CD4-positive, alpha-beta T cell (primary cell): ENCODE measurements at regions not wholly inside any gene's neighbourhood (a gene's known extent, or its start where the extent isn't known, plus 50 kb on each side); places are given as distances from the start of the nearest gene placed in this dataset.

Experiments used
- ATAC-seq: fragments of 200-7000 bp; cut with Tn5 transposase; one replicate; pipeline ENCODE4 v1.10.0; 2022; ENCODE audit warnings: mild to moderate bottlenecking; ENCODE audit not compliant: poor library complexity
- CTCF ChIA-PET: fragments of 350-600 bp; sonication (Branson Sonifier 250); formaldehyde crosslinking; loops from one replicate; lab custom pipeline; 2021; ENCODE audit warnings: antibody characterized with exemption, inconsistent platforms; lab: Charles Lee
- POLR2A ChIA-PET: fragments of 350-600 bp; sonication (Branson Sonifier 250); formaldehyde crosslinking; loops from one replicate; lab custom pipeline; 2021; ENCODE audit warnings: antibody characterized with exemption, inconsistent platforms; lab: Charles Lee
- DNase-seq, 14 experiments: peaks; one replicate each; pipeline ENCODE4 v3.0.0-alpha.2; 2013 to 2020; ENCODE audit warnings: mixed read lengths in 2 of 14
- H3K27ac ChIP-seq, 2 donors: one replicate each; pipeline versions ENCODE4 v1.5.1 to v1.7.0; 2013; ENCODE audit warnings: low read length in 2 of 2, low read depth in 1 of 2, mild to moderate bottlenecking in 1 of 2
- H3K27me3 ChIP-seq, 2 experiments: 1 replicate in 1 of 2; 2 replicates in 1 of 2; pipeline versions ENCODE4 v1.6.1 to v1.7.0; 2013; ENCODE audit warnings: low read length in 2 of 2, control low read depth in 1 of 2, mild to moderate bottlenecking in 1 of 2, moderate library complexity in 1 of 2; ENCODE audit not compliant: insufficient read depth in 2 of 2, control insufficient read depth in 1 of 2
- H3K36me3 ChIP-seq: one replicate; pipeline ENCODE4 v1.6.1; 2013; ENCODE audit warnings: low read length, control low read depth; ENCODE audit not compliant: insufficient read depth
- H3K4me1 ChIP-seq: one replicate; pipeline ENCODE4 v1.6.1; 2013; ENCODE audit warnings: low read length, control low read depth; ENCODE audit not compliant: insufficient read depth
- H3K4me3 ChIP-seq: one replicate; pipeline ENCODE4 v1.5.1; 2013; ENCODE audit warnings: mild to moderate bottlenecking, low read length, moderate library complexity
- H3K9me3 ChIP-seq, 2 experiments: 1 replicate in 1 of 2; 2 replicates in 1 of 2; pipeline versions ENCODE4 v1.6.1 to v1.7.0; 2013; ENCODE audit warnings: low read length in 2 of 2, mild to moderate bottlenecking in 2 of 2, control low read depth in 1 of 2, moderate library complexity in 1 of 2; ENCODE audit not compliant: control insufficient read depth in 1 of 2, insufficient read depth in 1 of 2
- H3K27ac Mint-ChIP-seq: one replicate; pipeline ENCODE4 v1.8.0; 2020; ENCODE audit warnings: mixed read lengths
- H3K27me3 Mint-ChIP-seq: one replicate; pipeline ENCODE4 v1.8.0; 2021; ENCODE audit warnings: mixed read lengths
- H3K36me3 Mint-ChIP-seq: one replicate; pipeline ENCODE4 v1.8.0; 2021; ENCODE audit warnings: low read depth, mixed read lengths
- H3K4me1 Mint-ChIP-seq: one replicate; pipeline ENCODE4 v1.8.0; 2021; ENCODE audit warnings: low read depth, mixed read lengths
- H3K4me3 Mint-ChIP-seq: one replicate; pipeline ENCODE4 v1.8.0; 2020; ENCODE audit warnings: mild to moderate bottlenecking, mixed read lengths
- H3K9me3 Mint-ChIP-seq: one replicate; pipeline ENCODE4 v1.8.0; 2020; ENCODE audit warnings: mixed read lengths
- intact Hi-C, 2 experiments: fragments of 100-400 bp; cut with DNase I in 1 of 2; cut with micrococcal nuclease in 1 of 2; formaldehyde crosslinking; loops; one replicate each; pipeline versions ENCODE4 v1.15.1 to v1.9.0; 2023 to 2025; cut with DNase I, micrococcal nuclease
- TF ChIP-seq, protein P1 (sequence below): fragments of 200-600 bp; IDR thresholded peaks from one replicate; pipeline ENCODE4 v1.8.0; 2022; ENCODE audit warnings: antibody characterized with exemption, mild to moderate bottlenecking

DNA sequence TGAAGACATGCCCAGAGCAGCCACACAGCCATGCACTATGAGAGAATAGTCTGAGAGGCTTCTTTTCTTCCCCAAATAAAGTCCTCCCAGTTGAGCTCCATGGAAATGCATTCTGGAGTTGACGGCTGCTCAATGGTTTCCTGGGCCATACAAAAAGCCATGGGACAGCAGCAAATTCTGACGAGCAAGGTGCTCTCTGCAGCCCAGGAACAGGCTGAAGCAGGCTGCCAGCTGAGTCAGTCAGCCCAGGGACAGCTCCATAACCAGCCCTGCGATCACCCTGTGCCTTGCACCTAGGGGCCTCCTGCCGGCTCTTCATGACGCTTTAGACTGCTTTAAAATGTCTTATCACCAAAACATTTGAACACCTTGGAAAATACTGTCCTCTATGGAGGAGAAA, 256.3 kb upstream of the CHRNA7 start:
- H3K9me3 ChIP-seq: peaks cover 0 to 7% of the 10 kb centered on the region in 2 experiments
- ChIA-PET CTCF (no interaction called here), POLR2A (no interaction called here)
- H3K4me3 ChIP-seq: no peak overlapping the region
- H3K36me3 ChIP-seq: no peaks in the 10 kb centered on the region
- TF ChIP-seq, protein P1, sequence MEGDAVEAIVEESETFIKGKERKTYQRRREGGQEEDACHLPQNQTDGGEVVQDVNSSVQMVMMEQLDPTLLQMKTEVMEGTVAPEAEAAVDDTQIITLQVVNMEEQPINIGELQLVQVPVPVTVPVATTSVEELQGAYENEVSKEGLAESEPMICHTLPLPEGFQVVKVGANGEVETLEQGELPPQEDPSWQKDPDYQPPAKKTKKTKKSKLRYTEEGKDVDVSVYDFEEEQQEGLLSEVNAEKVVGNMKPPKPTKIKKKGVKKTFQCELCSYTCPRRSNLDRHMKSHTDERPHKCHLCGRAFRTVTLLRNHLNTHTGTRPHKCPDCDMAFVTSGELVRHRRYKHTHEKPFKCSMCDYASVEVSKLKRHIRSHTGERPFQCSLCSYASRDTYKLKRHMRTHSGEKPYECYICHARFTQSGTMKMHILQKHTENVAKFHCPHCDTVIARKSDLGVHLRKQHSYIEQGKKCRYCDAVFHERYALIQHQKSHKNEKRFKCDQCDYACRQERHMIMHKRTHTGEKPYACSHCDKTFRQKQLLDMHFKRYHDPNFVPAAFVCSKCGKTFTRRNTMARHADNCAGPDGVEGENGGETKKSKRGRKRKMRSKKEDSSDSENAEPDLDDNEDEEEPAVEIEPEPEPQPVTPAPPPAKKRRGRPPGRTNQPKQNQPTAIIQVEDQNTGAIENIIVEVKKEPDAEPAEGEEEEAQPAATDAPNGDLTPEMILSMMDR: no peak
- Mint-ChIP-seq H3K4me1 (no peaks in the 10 kb centered on the region), H3K9me3 (no peaks in the 10 kb centered on the region), H3K27me3 (peaks cover 13% of the 10 kb centered on the region), H3K36me3 (no peaks in the 10 kb centered on the region), H3K27ac (no peak overlapping the region), H3K4me3 (no peak overlapping the region)
- no peak overlapping the region for H3K27ac ChIP-seq
- ATAC-seq (no peak), DNase-seq (no peak)
- no peaks in the 10 kb centered on the region for H3K27me3 ChIP-seq
- no peaks in the 10 kb centered on the region for H3K4me1 ChIP-seq
- intact Hi-C loops: no loop called here

DNA sequence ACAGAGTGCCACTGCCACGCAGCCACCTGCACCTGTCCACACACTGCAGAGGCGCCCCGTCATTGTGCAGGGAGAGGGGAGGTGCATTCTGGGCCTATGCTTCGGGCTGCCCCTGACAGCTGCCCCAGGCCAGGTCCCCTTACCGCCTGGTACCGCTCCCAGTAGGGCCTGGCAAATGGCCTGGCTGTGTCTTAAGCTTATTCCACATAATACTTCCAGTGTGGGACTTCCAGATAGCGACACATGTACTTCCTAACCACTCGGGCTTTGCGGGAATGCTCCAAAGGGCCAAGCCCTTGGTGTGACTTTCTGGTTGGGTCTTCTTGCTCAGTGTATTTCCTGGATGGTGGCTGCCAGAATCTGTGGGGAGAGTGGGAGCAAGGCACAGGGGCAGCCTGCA, 254.3 kb upstream of the CHRNA7 start:
- H3K4me1 Mint-ChIP-seq: no peaks in the 10 kb centered on the region
- ChIA-PET POLR2A (no interaction called here), CTCF (no interaction called here)
- Histone ChIP-seq H3K36me3 (no peaks in the 10 kb centered on the region), H3K4me1 (no peaks in the 10 kb centered on the region), H3K9me3 (peaks cover 0 to 7% of the 10 kb centered on the region in 2 experiments), H3K4me3 (no peak overlapping the region), H3K27me3 (no peaks in the 10 kb centered on the region), H3K27ac (no peak overlapping the region)
- intact Hi-C loops: no loop called here
- no peak overlapping the region for H3K4me3 Mint-ChIP-seq
- ATAC-seq (no peak), DNase-seq (no peak)
- H3K9me3 Mint-ChIP-seq: no peaks in the 10 kb centered on the region
- TF ChIP-seq, protein P1: no peak
- H3K36me3 Mint-ChIP-seq: no peaks in the 10 kb centered on the region
- no peak overlapping the region for H3K27ac Mint-ChIP-seq
- peaks cover 15% of the 10 kb centered on the region for H3K27me3 Mint-ChIP-seq

DNA sequence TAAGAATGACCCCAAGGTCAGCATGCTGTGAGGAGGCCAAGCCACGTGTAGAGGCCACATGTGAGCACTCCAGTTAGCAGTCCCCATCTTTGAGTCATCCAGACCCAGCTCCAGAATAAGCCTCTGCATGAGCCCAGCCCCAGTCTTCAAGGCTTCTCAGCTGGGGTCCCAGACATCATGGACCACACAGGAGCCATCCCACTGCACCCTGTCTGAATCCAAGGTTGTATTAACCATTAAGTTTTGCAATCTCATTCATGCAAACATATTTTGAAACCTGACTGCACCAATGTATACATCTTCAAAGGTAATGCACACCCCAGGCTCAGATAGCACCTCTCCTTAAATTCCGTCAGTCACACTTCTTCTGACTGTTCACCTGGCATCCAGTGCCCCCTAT, 249.1 kb upstream of the CHRNA7 start:
- no peaks in the 10 kb centered on the region for H3K4me1 Mint-ChIP-seq
- POLR2A ChIA-PET: no interaction called here
- H3K36me3 Mint-ChIP-seq: no peaks in the 10 kb centered on the region
- DNase-seq (no peak), ATAC-seq (no peak)
- CTCF ChIA-PET: no interaction called here
- H3K4me1 ChIP-seq: no peaks in the 10 kb centered on the region
- no peak overlapping the region for H3K4me3 ChIP-seq
- peaks cover 0 to 4% of the 10 kb centered on the region in 2 experiments for H3K27me3 ChIP-seq
- TF ChIP-seq, protein P1: no peak
- H3K27me3 Mint-ChIP-seq: peaks cover 17% of the 10 kb centered on the region
- no peak overlapping the region for H3K4me3 Mint-ChIP-seq
- no peaks in the 10 kb centered on the region for H3K9me3 Mint-ChIP-seq
- intact Hi-C loops: no loop called here
- H3K36me3 ChIP-seq: no peaks in the 10 kb centered on the region
- no peak overlapping the region for H3K27ac ChIP-seq
- peaks cover 0 to 1% of the 10 kb centered on the region in 2 experiments for H3K9me3 ChIP-seq
- no peak overlapping the region for H3K27ac Mint-ChIP-seq
